Calu3 (cell line): ENCODE measurements at regions not wholly inside any gene's neighbourhood (a gene's known extent, or its start where the extent isn't known, plus 50 kb on each side); places are given as distances from the start of the nearest gene placed in this dataset.

Source experiments
- BruUV-seq: library from RNA; stranded (reverse); fragments of 400-500 nt; replicated peaks from 2 replicates; lab custom pipeline; 2021; lab: Mats Ljungman, UMichigan
- CTCF ChIA-PET: fragments of 300-600 bp; sonication (Branson Sonifier 250); formaldehyde crosslinking; loops from one replicate; lab custom pipeline; 2022; ENCODE audit warnings: antibody characterized with exemption; lab: Charles Lee
- DNase-seq: peaks from one replicate; pipeline ENCODE4 v3.0.0; 2022
- H3K27ac Mint-ChIP-seq: one replicate; pipeline ENCODE4 v1.8.0; 2022; ENCODE audit warnings: mixed read lengths; ENCODE audit not compliant: unreplicated experiment
- H3K27me3 Mint-ChIP-seq: one replicate; pipeline ENCODE4 v1.8.0; 2022; ENCODE audit warnings: mixed read lengths; ENCODE audit not compliant: unreplicated experiment
- H3K36me3 Mint-ChIP-seq: one replicate; pipeline ENCODE4 v1.8.0; 2022; ENCODE audit warnings: mild to moderate bottlenecking, moderate library complexity, mixed read lengths; ENCODE audit not compliant: insufficient read depth, unreplicated experiment
- H3K4me1 Mint-ChIP-seq: one replicate; pipeline ENCODE4 v1.8.0; 2022; ENCODE audit warnings: mild to moderate bottlenecking, low read depth, mixed read lengths; ENCODE audit not compliant: unreplicated experiment
- H3K4me3 Mint-ChIP-seq: one replicate; pipeline ENCODE4 v1.8.0; 2022; ENCODE audit warnings: mild to moderate bottlenecking, low read depth, moderate library complexity, mixed read lengths; ENCODE audit not compliant: unreplicated experiment
- H3K9me3 Mint-ChIP-seq: one replicate; pipeline ENCODE4 v1.8.0; 2022; ENCODE audit warnings: low read depth, mixed read lengths; ENCODE audit not compliant: unreplicated experiment
- intact Hi-C: fragments of 100-400 bp; cut with micrococcal nuclease; formaldehyde crosslinking; loops from one replicate; pipeline ENCODE4 v1.10.0; 2022; ENCODE audit not compliant: unreplicated experiment
- TF ChIP-seq, protein P1 (sequence below): fragments of 200-600 bp; IDR thresholded peaks from one replicate; pipeline ENCODE4 v1.8.0; 2022; ENCODE audit warnings: antibody characterized with exemption; ENCODE audit not compliant: unreplicated experiment

DNA sequence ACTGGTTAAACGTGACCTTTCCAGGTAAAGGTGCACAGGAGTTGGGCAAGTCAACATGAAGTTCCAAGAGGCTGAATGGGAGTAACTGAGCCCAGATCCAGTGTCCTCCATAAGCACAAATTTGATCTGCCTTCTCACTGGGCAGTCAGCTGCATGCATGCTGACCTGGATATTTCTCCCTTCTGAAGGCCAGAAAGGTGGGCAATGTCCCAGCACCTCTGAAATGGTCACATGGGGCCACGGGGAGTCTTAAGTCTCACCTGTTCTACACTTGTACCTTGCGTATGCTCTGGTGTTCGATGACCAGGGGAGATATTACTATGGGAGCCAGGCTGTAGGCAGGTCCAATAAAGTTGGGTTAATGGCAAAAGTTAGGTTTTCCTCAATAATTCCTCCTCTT lies 240.2 kb downstream of the SIPA1L2 start:
- Mint-ChIP-seq H3K36me3 (no peaks in the 10 kb centered on the region), H3K9me3 (peaks cover 7% of the 10 kb centered on the region), H3K4me1 (no peaks in the 10 kb centered on the region), H3K4me3 (no peak overlapping the region), H3K27ac (no peak overlapping the region), H3K27me3 (no peaks in the 10 kb centered on the region)
- no peak for DNase-seq
- CTCF ChIA-PET, result no interaction called here
- intact Hi-C loops, result no loop called here
- TF ChIP-seq, protein P1, sequence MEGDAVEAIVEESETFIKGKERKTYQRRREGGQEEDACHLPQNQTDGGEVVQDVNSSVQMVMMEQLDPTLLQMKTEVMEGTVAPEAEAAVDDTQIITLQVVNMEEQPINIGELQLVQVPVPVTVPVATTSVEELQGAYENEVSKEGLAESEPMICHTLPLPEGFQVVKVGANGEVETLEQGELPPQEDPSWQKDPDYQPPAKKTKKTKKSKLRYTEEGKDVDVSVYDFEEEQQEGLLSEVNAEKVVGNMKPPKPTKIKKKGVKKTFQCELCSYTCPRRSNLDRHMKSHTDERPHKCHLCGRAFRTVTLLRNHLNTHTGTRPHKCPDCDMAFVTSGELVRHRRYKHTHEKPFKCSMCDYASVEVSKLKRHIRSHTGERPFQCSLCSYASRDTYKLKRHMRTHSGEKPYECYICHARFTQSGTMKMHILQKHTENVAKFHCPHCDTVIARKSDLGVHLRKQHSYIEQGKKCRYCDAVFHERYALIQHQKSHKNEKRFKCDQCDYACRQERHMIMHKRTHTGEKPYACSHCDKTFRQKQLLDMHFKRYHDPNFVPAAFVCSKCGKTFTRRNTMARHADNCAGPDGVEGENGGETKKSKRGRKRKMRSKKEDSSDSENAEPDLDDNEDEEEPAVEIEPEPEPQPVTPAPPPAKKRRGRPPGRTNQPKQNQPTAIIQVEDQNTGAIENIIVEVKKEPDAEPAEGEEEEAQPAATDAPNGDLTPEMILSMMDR, result no peak
- no TSS peak for BruUV-seq

DNA sequence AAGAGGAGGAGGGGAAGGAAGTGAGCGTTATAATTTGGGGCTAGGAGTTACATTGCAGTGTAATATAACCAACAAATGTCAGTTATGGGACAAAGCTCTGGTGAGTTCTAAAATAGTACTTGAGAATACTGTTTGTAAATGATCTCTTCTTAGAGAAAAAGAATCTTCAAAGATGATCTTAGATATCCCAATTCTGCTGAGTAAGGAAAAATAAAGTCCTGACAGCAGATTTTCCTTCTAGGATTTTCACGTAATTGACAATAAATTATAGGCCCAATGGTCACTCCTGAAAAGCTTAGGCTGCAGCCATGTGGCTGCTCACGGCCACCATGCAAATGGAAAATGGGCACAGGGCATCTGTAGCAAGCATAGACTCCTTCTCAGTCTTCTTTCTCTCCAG lies 241.6 kb downstream of the SIPA1L2 start:
- Mint-ChIP-seq H3K27ac (no peak overlapping the region), H3K4me3 (no peak overlapping the region), H3K27me3 (peaks cover 7% of the 10 kb centered on the region), H3K36me3 (no peaks in the 10 kb centered on the region), H3K9me3 (peaks cover 14% of the 10 kb centered on the region), H3K4me1 (no peaks in the 10 kb centered on the region)
- intact Hi-C loops, result no loop called here
- no TSS peak for BruUV-seq
- TF ChIP-seq, protein P1, result no peak
- no peak for DNase-seq
- CTCF ChIA-PET, result no interaction called here

DNA sequence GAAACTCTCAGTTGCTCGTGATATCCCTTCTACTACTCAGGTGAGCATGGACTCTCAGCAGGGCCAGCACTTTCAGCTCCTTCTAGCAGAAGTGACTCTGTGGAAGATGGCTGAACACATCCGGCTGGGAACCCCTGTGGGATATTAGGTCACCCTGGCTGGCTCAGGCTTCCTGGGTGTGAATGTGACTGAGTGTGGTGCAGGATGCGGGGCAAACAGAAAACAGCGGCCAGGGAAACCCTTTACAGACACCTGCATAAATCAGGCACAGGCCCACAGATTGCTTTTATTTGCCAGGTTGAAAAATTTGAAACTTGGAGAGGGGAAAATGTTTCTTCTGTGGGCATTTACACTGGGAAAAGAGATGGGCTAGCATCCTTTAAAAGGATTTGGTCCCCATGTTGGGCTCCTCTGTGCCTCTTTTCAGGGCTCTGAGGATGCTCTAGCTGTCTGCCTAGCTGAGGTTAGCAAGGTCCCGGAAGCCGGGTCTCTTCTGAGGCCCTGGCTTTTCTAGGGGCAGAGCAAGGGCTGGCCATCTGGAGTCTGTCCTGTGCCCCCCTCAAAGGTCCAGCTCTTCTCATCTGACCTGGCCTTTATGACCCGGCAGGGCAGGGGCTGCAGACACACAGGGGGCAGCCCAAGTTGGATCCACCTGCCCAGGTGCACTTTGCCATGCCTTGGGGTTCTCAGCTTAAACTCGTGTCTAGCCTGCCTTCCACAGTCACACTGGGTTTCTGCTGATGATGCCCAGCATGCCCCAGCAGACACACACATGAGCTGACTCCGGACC lies 243.0 kb downstream of the SIPA1L2 start:
- CTCF ChIA-PET, result no interaction called here
- DNase-seq, result no peak
- Mint-ChIP-seq H3K27me3 (peaks cover 9% of the 10 kb centered on the region), H3K4me1 (no peaks in the 10 kb centered on the region), H3K36me3 (no peaks in the 10 kb centered on the region), H3K27ac (no peak overlapping the region), H3K4me3 (no peak overlapping the region), H3K9me3 (peaks cover 14% of the 10 kb centered on the region)
- TF ChIP-seq, protein P1, result no peak
- BruUV-seq, result no TSS peak
- intact Hi-C loops, result no loop called here

DNA sequence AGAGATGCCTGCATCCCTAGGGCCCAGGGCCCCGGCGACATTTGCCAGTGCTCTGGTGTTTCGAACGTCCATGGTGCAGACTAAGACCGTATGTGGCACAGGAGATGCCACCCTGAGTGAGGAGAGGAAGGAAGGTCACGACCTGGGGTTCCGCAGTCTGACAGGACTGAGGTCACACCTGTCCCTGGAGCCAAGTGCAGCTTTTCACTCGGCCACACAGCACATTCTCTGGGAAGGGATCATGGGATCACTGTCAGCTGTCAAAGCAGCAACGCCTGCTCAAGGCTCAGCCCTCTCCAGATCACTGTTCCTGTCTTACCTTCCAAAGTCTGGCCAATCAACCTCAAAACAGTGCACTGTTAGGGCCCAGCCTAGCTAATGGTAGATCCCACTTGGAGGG lies 243.6 kb downstream of the SIPA1L2 start:
- no peak overlapping the region for H3K27ac Mint-ChIP-seq

More for the DNA sequence above, 243.6 kb downstream of the SIPA1L2 start:
- Mint-ChIP-seq H3K36me3 (no peaks in the 10 kb centered on the region), H3K9me3 (peaks cover 14% of the 10 kb centered on the region), H3K4me1 (no peaks in the 10 kb centered on the region), H3K27me3 (peaks cover 9% of the 10 kb centered on the region), H3K4me3 (no peak overlapping the region)
- no peak for DNase-seq
- no TSS peak for BruUV-seq
- TF ChIP-seq, protein P1, result no peak
- CTCF ChIA-PET, result no interaction called here
- intact Hi-C loops, result no loop called here
